GM08714 (cell line): ENCODE measurements at regions not wholly inside any gene's neighbourhood (a gene's known extent, or its start where the extent isn't known, plus 50 kb on each side); places are given as distances from the start of the nearest gene placed in this dataset.
"Not testable (repeated sequence)": the region's sequence is repeated elsewhere in the genome, so short reads cannot be mapped to it uniquely, and the experiment has no call there.

ENCODE experiments used
- H3K4me3 ChIP-seq: fragments of 200-500 bp; sonication (Bioruptor generic); 2 replicates; pipeline ENCODE4 v1.5.1; 2014; ENCODE audit warnings: mild to moderate bottlenecking, low read length, inconsistent platforms
- ZNF274 ChIP-seq: IDR thresholded peaks from 2 replicates; pipeline ENCODE4 v1.6.1; 2012; ENCODE audit warnings: mild to moderate bottlenecking, low read depth, low read length

DNA sequence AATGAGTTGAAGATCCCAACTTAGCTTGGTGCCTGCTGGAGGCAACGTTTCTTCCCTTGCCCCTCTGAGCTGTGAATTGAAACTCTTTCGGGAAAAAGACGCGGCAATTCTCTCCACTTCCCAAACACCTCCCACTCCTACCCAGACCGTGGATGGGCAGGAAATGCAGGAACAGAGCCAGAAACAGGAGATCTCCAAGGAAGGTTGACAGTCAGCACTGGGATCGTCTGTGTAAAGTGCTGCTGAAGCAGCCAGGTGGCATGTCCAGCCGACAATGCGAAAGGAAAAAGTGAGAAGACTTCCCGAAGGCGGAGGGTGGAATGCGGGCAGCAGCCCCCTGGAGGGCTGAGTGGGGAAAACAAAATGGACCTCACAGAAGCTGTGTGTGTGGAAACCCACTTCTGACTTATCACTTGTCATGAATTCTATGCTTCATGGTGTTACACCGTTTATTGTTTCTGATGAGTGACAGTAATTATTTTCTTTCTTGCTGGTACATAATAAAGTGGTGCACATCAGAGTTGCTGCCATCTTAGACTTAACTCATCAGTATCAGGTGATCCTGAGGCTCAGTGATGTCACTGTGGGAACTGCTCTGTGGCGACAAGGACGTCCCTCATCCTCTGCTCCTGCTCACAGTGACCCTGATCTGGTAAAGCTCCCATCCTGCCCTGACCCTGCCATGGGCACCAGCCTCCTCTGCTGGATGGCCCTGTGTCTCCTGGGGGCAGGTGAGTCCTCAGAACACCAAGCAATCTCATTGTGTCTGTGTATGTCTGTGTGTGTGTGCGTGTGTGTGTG lies 220.5 kb upstream of the PRSS1 start:
- H3K4me3 ChIP-seq: no peak overlapping the region
- TF ChIP-seq ZNF274: no peak

DNA sequence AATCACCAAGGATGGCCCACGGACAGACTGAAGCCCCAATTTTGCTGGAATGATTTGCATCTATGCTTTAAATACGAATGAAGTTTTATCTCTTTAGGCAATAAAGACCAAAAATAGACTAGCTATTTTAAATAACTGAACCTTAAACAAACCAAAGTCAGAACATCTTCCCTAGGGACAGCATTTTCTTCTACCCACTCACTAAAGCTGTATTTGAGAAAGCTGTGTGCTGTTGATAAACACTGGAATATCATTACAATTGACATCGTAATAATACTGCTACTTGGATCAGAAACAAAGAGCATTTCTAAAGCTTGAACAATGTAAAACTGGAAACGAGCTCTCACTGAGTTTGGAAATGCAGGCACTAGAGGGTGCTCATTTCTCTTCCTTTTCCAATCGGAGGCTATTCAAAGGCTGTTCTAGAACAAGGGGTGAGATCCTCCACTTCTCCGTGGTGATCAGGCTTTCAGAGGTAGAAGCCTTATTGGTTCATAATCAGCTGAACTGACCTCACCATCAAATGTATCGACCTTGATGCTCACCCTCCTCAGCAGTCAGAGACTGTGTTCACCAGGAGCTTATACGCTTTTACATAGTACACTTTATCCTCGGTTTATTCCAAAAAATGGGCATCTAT lies 225.3 kb upstream of the PRSS1 start:
- no peak overlapping the region for H3K4me3 ChIP-seq
- TF ChIP-seq ZNF274: no peak

DNA sequence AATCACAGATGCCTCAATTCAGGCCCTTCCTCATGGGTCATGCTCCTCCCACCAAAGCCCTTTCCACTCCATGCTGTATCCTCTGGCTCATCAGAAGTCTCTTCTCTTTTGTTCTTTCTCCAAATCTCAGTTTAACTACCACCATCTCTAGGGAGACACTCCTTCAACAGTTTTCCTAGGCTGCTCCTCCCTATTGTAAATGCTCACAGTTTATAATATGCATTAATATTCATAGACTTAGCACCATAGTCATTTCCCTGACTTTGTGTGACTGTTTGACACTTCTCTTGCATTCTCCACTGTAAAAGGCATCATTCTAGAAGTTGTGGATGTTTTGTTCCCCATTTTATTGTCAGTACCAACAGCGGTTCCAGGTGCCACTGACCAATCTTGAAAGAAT lies 226.5 kb upstream of the PRSS1 start:
- no peak overlapping the region for H3K4me3 ChIP-seq
- no peak for TF ChIP-seq ZNF274

DNA sequence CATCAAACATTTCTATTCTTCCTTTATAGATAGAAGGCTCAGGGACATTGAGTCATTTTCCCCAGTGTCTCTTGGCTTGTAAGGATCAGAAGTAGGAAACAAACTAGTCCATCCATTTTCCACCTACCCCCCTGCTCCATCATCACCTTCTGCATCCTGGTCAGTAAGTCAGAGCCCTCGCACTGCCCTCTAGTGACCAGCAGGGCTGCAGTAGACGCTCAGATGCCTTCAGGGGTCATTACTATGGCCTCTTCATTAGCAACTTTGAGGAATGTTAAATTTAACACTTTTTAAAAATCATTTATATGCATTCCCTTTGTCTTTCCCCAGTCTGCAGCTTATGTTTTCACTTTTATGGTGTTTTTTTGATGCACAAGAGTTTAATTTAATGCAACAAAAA lies 228.4 kb upstream of the PRSS1 start:
- H3K4me3 ChIP-seq: not testable (repeated sequence)

GRCh38 chr7:142520455-142520854 lies 228.8 kb upstream of the PRSS1 start:
- H3K4me3 ChIP-seq: not testable (repeated sequence)

DNA sequence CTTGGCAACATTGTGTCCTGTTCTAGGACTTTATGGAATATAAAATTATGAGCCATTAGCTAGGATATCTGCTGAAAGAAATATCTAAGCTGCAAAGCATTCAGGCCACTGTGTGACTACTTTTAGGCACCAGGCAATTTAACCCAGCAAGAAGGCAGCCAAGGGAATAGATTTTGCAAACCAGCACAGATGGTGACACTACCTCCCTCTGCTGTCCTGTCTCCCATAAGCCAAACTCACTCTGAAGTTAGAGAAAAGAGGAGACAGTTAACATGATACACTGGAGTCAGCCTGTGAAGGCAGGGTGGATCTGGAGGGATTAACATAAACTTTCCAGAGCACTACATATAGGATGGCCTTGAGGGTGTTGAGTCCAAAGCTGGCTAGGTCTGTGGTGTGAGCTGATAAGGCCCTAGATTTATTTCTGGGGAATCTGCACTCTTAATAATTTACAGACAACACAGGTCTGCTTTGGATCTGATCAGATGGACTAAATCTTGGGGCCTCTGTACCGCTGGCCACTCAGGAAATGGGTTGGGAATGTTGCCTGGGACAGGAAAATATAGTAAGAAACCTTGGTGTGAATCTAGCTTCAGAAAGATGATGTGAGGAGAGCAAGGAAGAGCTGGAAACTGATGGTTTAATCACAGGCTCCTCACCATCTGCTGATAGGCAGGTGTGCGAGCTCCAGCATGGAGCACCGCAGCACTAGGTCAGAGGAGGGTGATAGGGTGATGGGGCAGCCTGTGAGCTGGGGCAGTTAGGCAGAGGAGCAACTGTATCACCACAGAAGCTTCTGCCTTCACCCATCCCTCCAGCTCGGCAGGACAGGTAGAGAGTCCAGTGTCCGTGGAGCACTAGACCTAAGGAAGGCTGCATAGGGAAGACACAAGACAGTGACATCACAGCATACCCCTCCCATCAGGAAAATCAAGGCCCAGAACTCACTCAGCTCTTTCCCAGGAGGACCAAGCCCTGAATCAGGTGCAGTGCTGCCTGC lies 229.9 kb upstream of the PRSS1 start:
- H3K4me3 ChIP-seq: no peak overlapping the region
- TF ChIP-seq ZNF274: no peak

DNA sequence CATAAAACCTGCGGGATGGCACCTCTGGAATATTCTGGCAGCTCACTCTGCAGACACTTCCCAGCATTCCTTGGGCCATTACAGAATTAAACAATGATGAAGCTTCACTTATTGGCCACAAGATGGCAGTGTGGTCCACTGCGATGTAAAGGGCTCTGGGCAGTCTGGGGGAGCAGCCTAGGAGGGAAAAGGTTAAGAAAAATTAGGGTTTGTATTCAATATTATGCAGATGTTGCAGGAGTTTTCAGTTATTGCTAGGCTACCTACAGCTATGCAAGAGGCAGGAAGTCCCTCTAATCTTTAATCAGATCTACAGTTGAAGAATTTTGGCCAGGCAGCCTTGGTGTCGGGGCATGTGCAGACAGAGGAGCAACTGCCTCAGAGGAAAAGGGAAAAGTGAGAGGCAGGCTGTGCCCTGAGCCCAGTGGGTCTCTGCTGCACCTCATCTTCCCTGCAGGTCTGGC lies 233.2 kb upstream of the PRSS1 start:
- TF ChIP-seq ZNF274: no peak
- no peak overlapping the region for H3K4me3 ChIP-seq

- H3K4me3 ChIP-seq: not testable (repeated sequence)
These were observed 234.6 kb upstream of the PRSS1 start for GRCh38 chr7:142514716-142515115.

GRCh38 chr7:142513178-142513955 lies 235.9 kb upstream of the PRSS1 start:
- no peak for TF ChIP-seq ZNF274
- H3K4me3 ChIP-seq: no peak overlapping the region

DNA sequence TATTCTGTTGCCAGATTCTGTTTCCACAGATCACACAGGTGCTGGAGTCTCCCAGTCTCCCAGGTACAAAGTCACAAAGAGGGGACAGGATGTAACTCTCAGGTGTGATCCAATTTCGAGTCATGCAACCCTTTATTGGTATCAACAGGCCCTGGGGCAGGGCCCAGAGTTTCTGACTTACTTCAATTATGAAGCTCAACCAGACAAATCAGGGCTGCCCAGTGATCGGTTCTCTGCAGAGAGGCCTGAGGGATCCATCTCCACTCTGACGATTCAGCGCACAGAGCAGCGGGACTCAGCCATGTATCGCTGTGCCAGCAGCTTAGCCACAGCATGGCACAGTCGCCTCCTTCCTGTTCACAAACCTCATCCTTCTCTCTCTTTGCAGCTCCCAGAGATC lies 237.5 kb upstream of the PRSS1 start:
- H3K4me3 ChIP-seq: no peak overlapping the region
- no peak for TF ChIP-seq ZNF274

DNA sequence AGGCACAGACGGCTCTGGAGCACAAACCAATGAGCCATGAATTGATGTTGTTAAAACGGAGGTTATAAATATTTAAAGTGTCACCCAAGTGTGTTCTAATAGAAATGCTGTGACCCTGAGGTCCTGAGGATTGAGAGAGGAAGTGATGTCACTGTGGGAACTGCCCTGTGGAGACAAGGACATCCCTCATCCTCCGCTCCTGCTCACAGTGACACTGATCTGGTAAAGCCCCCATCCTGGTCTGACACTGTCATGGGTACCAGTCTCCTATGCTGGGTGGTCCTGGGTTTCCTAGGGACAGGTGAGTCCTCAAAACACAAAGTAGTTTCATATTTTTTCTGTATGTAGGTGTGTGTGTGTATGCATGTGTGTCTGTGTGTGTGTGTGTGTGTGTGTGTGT lies 237.9 kb upstream of the PRSS1 start:
- TF ChIP-seq ZNF274: no peak
- no peak overlapping the region for H3K4me3 ChIP-seq

DNA sequence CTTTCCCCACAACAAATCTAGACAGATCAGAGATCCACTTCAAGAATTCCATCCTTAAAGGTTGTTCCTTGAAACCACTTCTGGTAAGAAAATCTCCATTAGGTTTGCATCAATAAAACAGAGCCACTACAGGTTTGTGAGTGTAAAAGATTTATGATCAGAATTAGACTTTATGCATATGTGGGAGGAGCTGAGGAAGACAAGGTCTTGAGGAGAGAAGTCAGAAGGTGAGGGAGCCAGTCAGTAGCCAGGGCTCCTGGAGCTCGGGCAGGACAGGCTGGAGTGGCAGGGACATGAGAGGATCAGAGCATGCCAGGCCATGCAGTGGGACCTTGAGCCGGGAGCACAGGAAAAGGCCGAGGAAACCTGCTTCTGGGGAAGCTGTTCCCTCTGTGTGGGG lies 240.0 kb upstream of the PRSS1 start:
- not testable (repeated sequence) for H3K4me3 ChIP-seq

- H3K4me3 ChIP-seq: no peak overlapping the region
- TF ChIP-seq ZNF274: no peak
These were observed 241.0 kb upstream of the PRSS1 start for GRCh38 chr7:142508251-142508650.

- no peak for TF ChIP-seq ZNF274
These were observed 241.5 kb upstream of the PRSS1 start for GRCh38 chr7:142507799-142508198.

DNA sequence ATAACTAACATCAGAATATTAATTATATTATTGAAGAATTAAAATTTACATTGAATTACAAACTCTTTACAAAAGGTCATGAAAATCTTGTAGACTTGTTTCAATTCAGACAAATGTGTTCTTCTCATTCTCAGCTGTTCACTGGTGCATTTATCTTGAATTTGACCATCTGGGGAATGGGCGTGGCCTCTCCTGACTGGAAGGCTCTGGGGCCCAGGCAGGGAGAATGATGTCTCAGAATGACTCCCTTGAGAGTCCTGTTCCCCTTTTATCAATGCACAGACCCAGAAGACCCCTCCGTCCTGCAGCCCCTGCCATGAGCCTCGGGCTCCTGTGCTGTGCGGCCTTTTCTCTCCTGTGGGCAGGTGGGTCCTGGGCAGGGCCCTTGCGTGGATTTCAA lies 242.2 kb upstream of the PRSS1 start:
- not testable (repeated sequence) for H3K4me3 ChIP-seq

More at GRCh38 chr7:142507799-142508198, 241.5 kb upstream of the PRSS1 start:
- H3K4me3 ChIP-seq: no peak overlapping the region
